HG02884 (cell line): ENCODE measurements at regions not wholly inside any gene's neighbourhood (a gene's known extent, or its start where the extent isn't known, plus 50 kb on each side); places are given as distances from the start of the nearest gene placed in this dataset.

Experiments
- ATAC-seq: cut with Tn5 transposase; IDR thresholded peaks from one replicate; pipeline ENCODE4 v1.9.1; 2021; ENCODE audit warnings: mild to moderate bottlenecking, moderate library complexity; ENCODE audit not compliant: unreplicated experiment

GRCh38 chr22:22098457-22099193 is 116.0 kb upstream of the TOP3B start:
- ATAC-seq: no peak

- no peak for ATAC-seq
Measured at GRCh38 chr22:22097727-22098228, 115.2 kb upstream of the TOP3B start.

- ATAC-seq: no peak
Measured at GRCh38 chr22:22094921-22095320, 112.3 kb upstream of the TOP3B start.

DNA sequence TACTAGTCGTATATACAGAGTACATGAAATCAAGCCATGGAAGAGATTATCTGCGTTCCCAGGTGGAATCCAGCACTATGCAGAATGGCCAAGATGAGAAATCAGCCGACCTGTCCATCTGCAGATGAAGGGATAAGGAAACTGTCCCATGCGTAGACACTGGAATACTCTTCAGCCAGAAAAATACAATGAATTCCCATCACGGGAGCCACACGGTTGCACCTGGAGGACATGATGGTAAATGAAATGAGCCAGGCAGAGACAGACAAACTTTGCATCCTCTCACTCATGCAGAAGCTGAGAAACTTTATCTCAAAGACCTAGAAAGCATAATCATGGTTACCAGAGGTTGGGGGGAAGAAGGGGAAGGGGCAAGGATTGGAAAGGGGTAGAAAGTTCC is 111.9 kb upstream of the TOP3B start:
- ATAC-seq: no peak

DNA sequence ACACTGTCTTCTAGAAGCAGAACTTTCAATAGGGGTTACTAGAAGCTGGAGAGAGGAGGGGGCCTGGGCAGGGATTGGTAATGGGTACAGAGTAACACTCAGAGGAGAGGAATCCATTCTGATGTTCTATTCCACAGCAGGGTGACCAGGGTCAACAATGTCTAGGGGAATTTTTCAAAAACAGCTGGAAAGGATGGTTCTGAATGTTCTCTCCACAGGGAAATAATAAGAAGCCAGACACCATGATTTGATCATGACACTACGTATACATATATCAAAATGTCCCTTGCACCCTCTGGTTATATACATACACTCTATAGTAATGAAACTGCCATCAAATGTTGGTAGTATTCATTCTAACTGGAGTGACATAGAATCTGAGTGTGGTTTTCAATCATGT is 111.2 kb upstream of the TOP3B start:
- ATAC-seq: no peak

DNA sequence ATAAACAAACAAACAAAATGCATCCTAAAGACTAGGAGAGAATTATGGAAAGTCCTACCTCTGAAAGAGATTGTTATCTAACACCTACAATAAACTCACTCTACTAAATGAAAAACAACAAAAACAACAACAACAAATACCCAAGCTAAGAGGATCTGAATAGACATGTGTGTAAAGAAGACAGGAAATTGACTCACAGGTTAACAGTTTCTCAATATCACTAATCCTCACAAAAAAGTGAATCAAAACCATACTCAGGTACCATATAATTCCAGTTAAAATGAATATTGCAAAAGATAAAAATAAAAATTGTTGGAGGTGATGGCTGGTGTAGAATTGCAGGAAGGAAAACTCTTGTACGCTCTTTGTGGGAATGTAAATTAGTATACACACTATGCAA is 110.4 kb upstream of the TOP3B start:
- no peak for ATAC-seq

DNA sequence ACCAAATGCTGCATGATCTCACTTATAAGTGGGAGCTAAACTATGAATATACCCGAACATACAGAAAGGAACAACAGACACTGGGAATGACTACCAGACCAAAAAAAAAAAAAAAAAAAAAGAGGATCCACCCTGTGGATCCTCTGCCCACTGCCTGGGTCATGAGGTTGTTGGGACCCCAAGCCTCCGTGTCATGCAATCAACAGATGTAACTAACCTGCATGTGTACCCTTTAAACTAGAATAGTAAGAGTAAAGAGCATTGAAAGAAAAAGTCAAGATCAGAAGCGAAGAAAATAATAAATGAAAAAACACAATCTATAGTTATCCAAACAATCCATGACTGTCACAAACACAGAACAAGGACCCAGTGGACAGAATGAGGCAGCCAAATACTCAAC is 109.5 kb upstream of the TOP3B start:
- ATAC-seq: no peak

GRCh38 chr22:22091400-22091878 is 108.9 kb upstream of the TOP3B start:
- no peak for ATAC-seq

- ATAC-seq: no peak
Measured at GRCh38 chr22:22090650-22091399, 108.2 kb upstream of the TOP3B start.

GRCh38 chr22:22089459-22090308 is 107.1 kb upstream of the TOP3B start:
- ATAC-seq: no peak

- no peak for ATAC-seq
Measured at GRCh38 chr22:22088658-22089458, 106.3 kb upstream of the TOP3B start.

DNA sequence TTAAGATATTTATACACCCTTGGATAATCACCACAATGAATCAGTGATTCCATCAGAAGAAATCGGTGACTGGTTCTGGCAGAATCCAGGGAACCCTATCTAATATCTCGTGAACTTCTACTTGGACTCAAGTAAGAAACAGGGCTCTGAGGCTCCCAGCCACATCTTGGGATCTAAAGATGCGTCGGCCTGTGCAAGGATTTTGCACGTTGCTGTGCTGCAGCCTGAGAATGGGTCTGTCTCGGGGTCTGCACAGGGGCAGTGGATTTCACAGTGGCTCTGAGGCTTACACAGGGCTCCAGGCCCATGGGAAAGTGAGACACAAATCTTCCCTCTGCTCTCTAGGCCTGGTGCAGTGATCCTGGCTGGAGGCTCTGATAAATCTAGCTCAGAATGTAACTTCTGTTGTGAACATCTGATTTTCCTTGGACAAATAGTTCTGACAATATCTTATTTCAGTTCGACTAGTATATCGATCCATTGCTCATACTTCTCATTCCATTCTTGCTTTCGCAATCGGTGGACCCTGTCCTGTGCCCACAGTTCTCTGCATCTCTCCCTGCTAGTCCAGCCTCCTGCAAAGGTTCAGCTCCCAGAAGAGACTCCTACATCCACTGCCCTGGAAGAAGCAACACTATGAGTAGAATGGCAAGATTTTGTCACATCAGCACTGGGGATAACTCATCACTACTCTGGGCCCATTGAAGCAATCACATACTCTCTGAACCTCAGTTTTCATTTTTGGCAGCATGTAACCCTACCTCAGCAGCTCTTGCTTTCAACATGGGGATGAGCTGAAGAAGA is 105.5 kb upstream of the TOP3B start:
- no peak for ATAC-seq

DNA sequence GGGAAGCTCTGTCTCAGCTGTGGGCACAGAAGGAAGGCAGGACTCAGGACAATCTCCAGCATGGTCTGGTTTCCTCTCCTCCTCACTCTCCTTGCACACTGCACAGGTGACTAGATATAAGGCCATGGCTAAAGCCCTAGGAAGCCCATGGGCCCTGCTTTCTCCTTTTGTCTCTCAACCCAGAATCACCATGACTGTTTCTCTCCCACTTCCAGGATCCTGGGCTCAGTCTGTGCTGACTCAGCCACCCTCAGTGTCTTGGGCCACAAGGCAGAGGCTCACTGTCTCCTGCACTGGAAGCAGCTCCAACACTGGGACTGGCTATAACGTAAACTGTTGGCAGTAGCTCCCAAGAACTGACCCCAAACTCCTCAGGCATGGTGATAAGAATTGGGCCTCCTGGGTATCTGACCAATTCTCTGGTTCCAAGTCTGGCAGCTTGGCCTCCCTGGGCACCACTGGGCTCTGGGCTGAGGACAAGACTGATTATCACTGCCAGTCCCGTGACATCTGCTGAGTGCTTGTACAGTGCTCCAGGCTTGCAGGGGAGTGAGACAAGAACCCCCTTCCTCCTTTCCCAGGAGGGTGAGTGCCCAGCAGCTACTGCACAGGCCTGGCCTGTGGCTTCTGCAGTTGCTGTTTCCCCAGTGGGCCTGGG is 104.0 kb upstream of the TOP3B start:
- no peak for ATAC-seq

GRCh38 chr22:22085702-22086500 is 103.3 kb upstream of the TOP3B start:
- no peak for ATAC-seq

DNA sequence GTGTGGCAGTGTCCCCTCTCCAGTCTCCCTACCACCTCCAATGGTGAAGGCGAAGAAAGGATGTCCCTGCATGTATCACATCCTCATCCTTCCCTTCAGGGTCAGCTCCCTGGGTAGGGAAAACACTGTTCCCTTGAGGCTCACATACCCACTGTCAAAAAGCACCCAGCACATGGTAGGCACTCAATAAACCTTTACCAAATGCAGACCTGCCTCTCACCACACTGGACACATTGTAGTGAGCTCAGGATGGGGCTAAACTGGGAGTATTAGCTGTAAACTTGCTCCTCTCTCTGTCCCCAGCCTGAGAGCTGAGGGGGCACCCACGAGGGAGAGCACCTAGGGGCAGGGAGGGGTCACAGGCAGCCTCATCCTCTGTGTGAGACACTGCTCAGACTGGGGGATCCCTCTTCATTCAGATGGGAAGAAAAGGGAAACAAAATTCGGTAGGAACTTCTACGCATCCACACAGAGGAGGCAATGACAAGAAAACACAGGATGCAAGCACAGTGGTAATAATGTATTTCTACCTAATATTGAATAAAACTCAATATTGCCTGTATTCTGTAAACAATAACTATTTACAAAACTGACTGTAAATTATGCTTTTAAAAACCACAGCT is 101.6 kb upstream of the TOP3B start:
- no peak for ATAC-seq

GRCh38 chr22:22082960-22083359 is 100.4 kb upstream of the TOP3B start:
- ATAC-seq: no peak

GRCh38 chr22:22082229-22082835 is 99.7 kb upstream of the TOP3B start:
- ATAC-seq: no peak
